WI38 (cell line): ENCODE measurements at regions not wholly inside any gene's neighbourhood (a gene's known extent, or its start where the extent isn't known, plus 50 kb on each side); places are given as distances from the start of the nearest gene placed in this dataset.

Experiments
- H3K4me3 ChIP-seq: 2 replicates; pipeline ENCODE4 v1.5.1; 2011; ENCODE audit warnings: low read depth, mild to moderate bottlenecking, control low read depth, low read length
- TF ChIP-seq, protein P1 (sequence below): IDR thresholded peaks from 2 replicates; pipeline ENCODE4 v1.5.1; 2012; ENCODE audit warnings: low read depth, mild to moderate bottlenecking, control low read depth, low read length

DNA sequence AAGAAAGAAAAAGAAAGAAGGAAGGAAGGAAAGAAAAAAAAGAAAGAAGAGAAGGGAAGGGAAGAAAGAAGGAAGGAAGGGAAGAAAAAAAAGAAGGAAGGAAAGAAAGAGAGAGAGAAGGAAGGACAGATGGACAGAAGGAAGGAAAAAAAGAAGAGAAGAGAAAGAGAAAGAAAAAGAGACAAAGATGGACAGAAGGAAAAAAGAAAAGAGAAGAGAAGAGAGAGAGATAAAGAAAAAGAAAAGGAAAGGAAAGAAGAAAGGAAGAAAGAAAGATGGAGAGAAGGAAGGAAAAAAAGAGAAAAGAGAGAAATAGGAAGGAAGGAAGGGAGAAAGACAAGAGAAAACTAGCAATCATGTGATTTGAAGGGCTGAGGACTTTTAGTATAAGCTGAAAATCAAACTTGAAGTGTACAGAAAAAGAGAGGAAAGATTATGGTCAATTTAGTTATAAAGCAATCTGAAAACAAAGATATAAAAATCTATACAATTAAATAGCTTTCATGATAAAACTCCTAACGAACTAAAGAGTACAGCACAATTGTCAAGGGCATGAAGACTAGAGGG lies 115.3 kb downstream of the LTN1 start:
- H3K4me3 ChIP-seq: no peak overlapping the region
- TF ChIP-seq, protein P1, sequence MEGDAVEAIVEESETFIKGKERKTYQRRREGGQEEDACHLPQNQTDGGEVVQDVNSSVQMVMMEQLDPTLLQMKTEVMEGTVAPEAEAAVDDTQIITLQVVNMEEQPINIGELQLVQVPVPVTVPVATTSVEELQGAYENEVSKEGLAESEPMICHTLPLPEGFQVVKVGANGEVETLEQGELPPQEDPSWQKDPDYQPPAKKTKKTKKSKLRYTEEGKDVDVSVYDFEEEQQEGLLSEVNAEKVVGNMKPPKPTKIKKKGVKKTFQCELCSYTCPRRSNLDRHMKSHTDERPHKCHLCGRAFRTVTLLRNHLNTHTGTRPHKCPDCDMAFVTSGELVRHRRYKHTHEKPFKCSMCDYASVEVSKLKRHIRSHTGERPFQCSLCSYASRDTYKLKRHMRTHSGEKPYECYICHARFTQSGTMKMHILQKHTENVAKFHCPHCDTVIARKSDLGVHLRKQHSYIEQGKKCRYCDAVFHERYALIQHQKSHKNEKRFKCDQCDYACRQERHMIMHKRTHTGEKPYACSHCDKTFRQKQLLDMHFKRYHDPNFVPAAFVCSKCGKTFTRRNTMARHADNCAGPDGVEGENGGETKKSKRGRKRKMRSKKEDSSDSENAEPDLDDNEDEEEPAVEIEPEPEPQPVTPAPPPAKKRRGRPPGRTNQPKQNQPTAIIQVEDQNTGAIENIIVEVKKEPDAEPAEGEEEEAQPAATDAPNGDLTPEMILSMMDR: no peak

DNA sequence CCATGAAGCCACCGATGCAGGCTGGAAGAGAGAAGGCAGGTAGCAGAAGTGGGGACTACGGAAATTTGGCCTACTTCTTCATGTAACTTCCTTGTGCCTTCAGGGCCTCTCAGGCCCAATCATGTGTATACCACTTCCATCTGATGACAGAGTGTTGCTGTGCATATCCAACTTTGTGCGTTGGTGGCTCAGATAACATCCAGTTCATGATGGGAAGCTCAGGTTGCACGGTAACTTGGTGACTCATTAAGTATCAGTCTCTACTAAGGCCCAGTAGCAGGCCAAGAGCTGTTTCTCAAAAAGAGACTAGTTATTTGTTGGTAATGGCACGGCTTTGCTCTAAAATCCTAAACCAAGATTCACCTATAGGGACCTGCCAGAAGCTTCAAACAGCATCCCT lies 117.6 kb downstream of the LTN1 start:
- TF ChIP-seq, protein P1: no peak
- H3K4me3 ChIP-seq: no peak overlapping the region

DNA sequence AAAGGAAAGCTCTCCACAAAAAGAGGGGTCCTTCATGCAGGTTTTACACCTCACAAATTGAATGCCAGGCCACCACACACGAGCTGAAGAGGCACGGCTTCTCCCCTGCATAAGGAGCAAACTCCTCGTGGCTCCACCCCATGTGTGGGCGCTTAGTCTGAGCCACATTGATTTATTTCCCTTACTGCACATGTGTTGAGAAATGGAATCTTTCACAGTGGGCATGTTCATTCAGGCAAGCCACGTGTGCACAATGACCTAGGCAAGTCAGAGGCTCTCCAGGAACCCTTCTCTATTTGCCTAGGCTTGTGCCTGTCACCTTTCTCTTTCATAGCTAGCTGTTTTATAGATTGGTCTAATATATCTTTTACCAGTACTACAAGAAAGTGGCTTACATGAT lies 120.5 kb downstream of the LTN1 start:
- TF ChIP-seq, protein P1: no peak
- H3K4me3 ChIP-seq: no peak overlapping the region

DNA sequence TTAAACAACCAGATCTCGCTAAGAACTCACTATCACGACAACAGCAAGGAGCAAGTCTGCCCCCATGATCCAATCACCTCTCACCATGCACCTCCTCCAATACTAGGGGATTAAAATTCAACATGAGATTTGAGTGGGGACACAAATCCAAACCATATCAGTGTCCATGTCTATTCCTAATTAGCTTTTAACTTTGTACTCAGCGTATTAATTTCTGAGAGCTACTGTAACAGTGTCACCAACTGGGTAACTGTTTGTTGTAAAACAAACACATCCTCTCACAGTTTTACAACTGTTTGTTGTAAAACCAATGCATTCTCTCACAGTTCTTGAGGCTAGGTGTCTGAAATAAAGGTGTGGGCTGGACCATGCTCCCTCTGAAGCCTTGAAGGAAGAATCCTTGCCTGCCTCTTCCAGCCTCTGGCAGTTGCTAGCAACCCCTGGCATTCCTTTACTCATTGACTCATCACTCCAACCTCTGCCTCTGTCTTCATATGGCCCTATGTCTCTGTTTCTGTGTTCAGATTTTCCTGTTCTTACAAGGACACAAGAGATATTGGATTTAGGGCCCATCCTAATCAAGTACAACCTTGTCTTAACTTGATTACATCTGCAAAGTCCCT lies 121.2 kb downstream of the LTN1 start:
- no peak overlapping the region for H3K4me3 ChIP-seq
- TF ChIP-seq, protein P1: no peak

DNA sequence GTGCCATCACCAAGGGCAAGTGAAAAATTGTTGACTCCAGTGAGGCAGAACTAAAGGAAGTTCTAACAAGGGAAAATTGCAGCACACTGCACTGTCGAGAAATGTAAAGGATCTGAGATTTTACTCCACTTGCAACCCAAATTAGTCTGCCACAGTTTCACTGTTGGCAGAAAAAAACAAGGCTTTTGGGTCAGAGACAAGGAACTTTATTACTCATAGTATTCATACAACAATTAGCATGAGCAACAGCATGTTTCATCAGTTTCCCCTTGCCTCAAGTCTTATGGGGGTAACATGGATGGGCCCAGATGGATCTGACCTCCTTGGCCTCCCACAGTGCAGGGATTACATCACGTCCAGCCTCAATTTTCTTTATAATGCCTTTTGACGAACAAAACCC lies 125.3 kb downstream of the LTN1 start:
- TF ChIP-seq, protein P1: no peak
- H3K4me3 ChIP-seq: no peak overlapping the region

DNA sequence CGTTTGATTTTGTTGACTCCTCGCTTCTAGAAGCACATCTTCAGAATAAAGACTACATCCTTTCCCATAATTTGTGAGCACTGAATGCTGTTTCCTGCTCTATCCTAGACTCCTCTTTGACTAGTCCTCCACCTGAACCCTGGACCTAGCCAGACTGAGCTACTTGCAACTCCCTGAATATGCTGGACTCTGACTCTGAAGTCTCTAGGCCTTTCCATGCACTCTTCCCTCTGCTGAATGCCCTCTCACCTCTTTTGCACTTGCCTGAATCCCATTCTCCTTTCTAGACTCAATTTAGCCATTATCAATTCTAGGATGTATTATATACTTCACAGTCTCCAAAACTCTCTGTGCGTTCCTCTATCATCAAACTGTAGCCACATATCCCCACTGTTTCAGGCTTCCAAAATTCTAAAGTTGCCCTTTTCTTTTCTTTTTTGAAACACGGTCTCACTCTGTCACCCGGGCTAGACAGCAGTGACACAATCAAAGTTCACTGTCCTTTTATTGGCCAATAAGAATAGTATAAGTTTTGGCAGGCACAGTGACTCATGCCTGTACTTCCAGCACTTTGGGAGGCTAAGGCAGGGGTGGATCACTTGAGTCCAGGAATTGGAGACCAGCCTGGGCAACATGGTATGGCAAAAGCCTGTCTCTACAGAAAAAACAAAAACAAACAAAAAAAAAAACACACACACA lies 127.0 kb downstream of the LTN1 start:
- H3K4me3 ChIP-seq: no peak overlapping the region
- TF ChIP-seq, protein P1: no peak

DNA sequence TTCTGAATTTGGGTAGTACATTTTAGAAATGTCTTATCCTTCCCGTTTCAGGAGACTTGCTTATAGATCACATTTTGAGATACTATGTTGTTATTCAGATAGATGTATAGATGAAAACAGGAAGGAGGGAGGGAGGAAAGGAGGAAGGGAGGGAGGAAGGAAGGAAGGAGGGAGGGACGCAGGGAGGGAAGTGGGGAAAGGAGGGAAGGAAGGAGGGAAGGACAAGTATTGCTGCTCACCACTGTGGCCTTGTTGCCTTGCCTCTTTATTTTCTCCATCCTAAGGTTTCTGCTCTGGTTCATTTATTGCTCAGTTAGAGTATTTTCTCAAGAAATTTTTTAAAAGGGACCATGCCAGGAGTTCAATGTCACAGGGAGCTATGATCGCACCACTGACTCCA lies 134.3 kb downstream of the LTN1 start:
- no peak overlapping the region for H3K4me3 ChIP-seq
- TF ChIP-seq, protein P1: no peak
